H1 (cell line): ENCODE measurements at regions not wholly inside any gene's neighbourhood (a gene's known extent, or its start where the extent isn't known, plus 50 kb on each side); places are given as distances from the start of the nearest gene placed in this dataset.

Source experiments
- CTCF ChIA-PET: fragments of 300-600 bp; sonication (Branson Sonifier 250); formaldehyde crosslinking; loops from one replicate; lab custom pipeline; 2021; ENCODE audit not compliant: partially characterized antibody; lab: Charles Lee
- POLR2A ChIA-PET: fragments of 300-600 bp; sonication (Branson Sonifier 250); formaldehyde crosslinking; loops from one replicate; lab custom pipeline; 2021; ENCODE audit warnings: inconsistent platforms; ENCODE audit not compliant: partially characterized antibody; lab: Charles Lee
- DNase-seq, 2 experiments: peaks; one replicate each; pipeline versions ENCODE4 v3.0.0 to v3.0.0-alpha.2; 2010 to 2022; ENCODE audit warnings: low spot score in 2 of 2, low read depth in 1 of 2, mixed read lengths in 1 of 2
- FAIRE-seq: peaks from 2 replicates; lab custom pipeline; 2011; peaks lifted over from hg19 to GRCh38; lab: Jason Lieb, UNC
- H2AFZ ChIP-seq: 2 replicates; pipeline ENCODE4 v1.8.1; 2012; ENCODE audit warnings: low read length, inconsistent platforms
- H2AK5ac ChIP-seq: 2 replicates; pipeline ENCODE4 v1.6.1; 2013; ENCODE audit warnings: low read depth, low read length
- H2BK120ac ChIP-seq: replicated peaks from 2 replicates; pipeline ENCODE3; 2013; ENCODE audit warnings: low read depth, low read length, inconsistent platforms
- H2BK12ac ChIP-seq: 2 replicates; pipeline ENCODE4 v1.6.1; 2013; ENCODE audit warnings: low read depth, low read length
- H2BK15ac ChIP-seq: 2 replicates; pipeline ENCODE4 v1.6.1; 2013; ENCODE audit warnings: low read length
- H2BK20ac ChIP-seq: 2 replicates; pipeline ENCODE4 v1.6.1; 2013; ENCODE audit warnings: low read length
- H2BK5ac ChIP-seq: 2 replicates; pipeline ENCODE4 v1.6.1; 2013; ENCODE audit warnings: low read depth, low read length
- H3K14ac ChIP-seq: 2 replicates; pipeline ENCODE4 v1.6.1; 2013; ENCODE audit warnings: inconsistent platforms; ENCODE audit not compliant: insufficient read length
- H3K18ac ChIP-seq: 2 replicates; pipeline ENCODE4 v1.6.1; 2013; ENCODE audit warnings: low read length; ENCODE audit errors: extremely low read depth
- H3K23ac ChIP-seq: 2 replicates; pipeline ENCODE4 v1.6.1; 2013; ENCODE audit warnings: inconsistent platforms; ENCODE audit not compliant: insufficient read length
- H3K23me2 ChIP-seq: 2 replicates; pipeline ENCODE4 v1.6.1; 2013; ENCODE audit warnings: low read depth, low read length
- H3K27ac ChIP-seq: 2 replicates; pipeline ENCODE4 v1.6.1; 2011; ENCODE audit warnings: low read depth, low read length, inconsistent platforms
- H3K27me3 ChIP-seq, 4 experiments: replicated peaks in 1 of 4; 1 replicate in 1 of 4; 2 replicates in 3 of 4; pipeline versions ENCODE4 v1.6.1 to v1.8.1; 2011 to 2013; ENCODE audit warnings: low read length in 3 of 4, mild to moderate bottlenecking in 3 of 4, inconsistent platforms in 2 of 4, mixed read lengths in 2 of 4, moderate library complexity in 1 of 4; ENCODE audit not compliant: control insufficient read depth in 3 of 4, insufficient read depth in 3 of 4; ENCODE audit errors: extremely low read depth in 1 of 4
- H3K36me3 ChIP-seq, 4 experiments: 2 replicates each; pipeline versions ENCODE4 v1.6.1 to v1.8.1; 2011 to 2013; ENCODE audit warnings: mild to moderate bottlenecking in 4 of 4, low read length in 3 of 4, moderate library complexity in 2 of 4, control low read depth in 1 of 4, inconsistent platforms in 1 of 4; ENCODE audit not compliant: insufficient read depth in 4 of 4, control insufficient read depth in 2 of 4
- H3K4ac ChIP-seq: replicated peaks from 2 replicates; pipeline ENCODE3; 2013; ENCODE audit warnings: low read length, low read depth, mixed read lengths, inconsistent platforms; ENCODE audit not compliant: insufficient read length
- H3K4me1 ChIP-seq, 4 experiments: replicated peaks in 1 of 4; 1 replicate in 1 of 4; 2 replicates in 3 of 4; pipeline versions ENCODE4 v1.6.1 to v1.8.1; 2011 to 2013; ENCODE audit warnings: low read length in 3 of 4, inconsistent platforms in 2 of 4, mixed read lengths in 1 of 4; ENCODE audit not compliant: insufficient read depth in 4 of 4, control insufficient read depth in 3 of 4
- H3K4me2 ChIP-seq, 2 experiments: 2 replicates each; pipeline versions ENCODE4 v1.6.1 to v1.8.1; 2011 to 2013; ENCODE audit warnings: low read depth in 2 of 2, low read length in 2 of 2, control low read depth in 1 of 2, inconsistent platforms in 1 of 2, mild to moderate bottlenecking in 1 of 2; ENCODE audit not compliant: insufficient read depth in 1 of 2
- H3K4me3 ChIP-seq, 4 experiments: fragments of 200-600, 300-600 bp in 1 of 4; sonication (generic), shearing (Covaris generic), sonication (Bioruptor Twin) in 1 of 4; 2 replicates each; pipeline versions ENCODE4 v1.5.1 to v1.8.1; 2011 to 2016; ENCODE audit warnings: low read length in 4 of 4, low read depth in 3 of 4, control low read depth in 2 of 4, inconsistent platforms in 2 of 4, mild to moderate bottlenecking in 2 of 4, mixed read lengths in 1 of 4, moderate library complexity in 1 of 4; ENCODE audit not compliant: insufficient read depth in 2 of 4; ENCODE audit errors: extremely low read depth in 1 of 4
- H3K56ac ChIP-seq: replicated peaks from 2 replicates; pipeline ENCODE3; 2013; ENCODE audit warnings: low read depth, mild to moderate bottlenecking, mixed read lengths, low read length, inconsistent platforms; ENCODE audit not compliant: insufficient read length
- H3K79me1 ChIP-seq: 2 replicates; pipeline ENCODE4 v1.6.1; 2013; ENCODE audit warnings: low read depth, low read length, control low read depth
- H3K79me2 ChIP-seq, 2 experiments: 2 replicates each; pipeline versions ENCODE4 v1.6.1 to v1.8.1; 2012 to 2013; ENCODE audit warnings: low read length in 2 of 2, mild to moderate bottlenecking in 2 of 2, inconsistent platforms in 1 of 2; ENCODE audit not compliant: insufficient read depth in 2 of 2, control insufficient read depth in 1 of 2
- H3K9ac ChIP-seq, 4 experiments: replicated peaks in 1 of 4; 1 replicate in 1 of 4; 2 replicates in 3 of 4; pipeline versions ENCODE4 v1.6.1 to v1.8.1; 2011 to 2013; ENCODE audit warnings: low read depth in 3 of 4, low read length in 3 of 4, control low read depth in 2 of 4, mild to moderate bottlenecking in 2 of 4, moderate library complexity in 2 of 4, inconsistent platforms in 1 of 4; ENCODE audit errors: extremely low read depth in 1 of 4
- H3K9me3 ChIP-seq, 2 experiments: 2 replicates each; pipeline versions ENCODE4 v1.6.1 to v1.8.1; 2012 to 2013; ENCODE audit warnings: mild to moderate bottlenecking in 2 of 2, moderate library complexity in 2 of 2, control low read depth in 1 of 2, inconsistent platforms in 1 of 2, low read depth in 1 of 2, low read length in 1 of 2, mixed read lengths in 1 of 2; ENCODE audit not compliant: insufficient read depth in 2 of 2
- H4K20me1 ChIP-seq, 2 experiments: replicated peaks in 1 of 2; 2 replicates each; pipeline versions ENCODE3 to v1.8.1; 2011 to 2013; ENCODE audit warnings: inconsistent platforms in 2 of 2, low read length in 2 of 2, mild to moderate bottlenecking in 1 of 2; ENCODE audit not compliant: insufficient read depth in 2 of 2, control insufficient read depth in 1 of 2
- H4K5ac ChIP-seq: 2 replicates; pipeline ENCODE4 v1.6.1; 2013; ENCODE audit warnings: low read length, low read depth, mixed read lengths, inconsistent platforms; ENCODE audit not compliant: insufficient read length
- H4K8ac ChIP-seq: 2 replicates; pipeline ENCODE4 v1.8.0; 2013; ENCODE audit warnings: mild to moderate bottlenecking, moderate library complexity, low read length, inconsistent platforms; ENCODE audit not compliant: insufficient read depth; ENCODE audit errors: extremely low read depth
- H4K91ac ChIP-seq: replicated peaks from 2 replicates; pipeline ENCODE3; 2013; ENCODE audit warnings: low read length, mixed read lengths, inconsistent platforms; ENCODE audit not compliant: insufficient read length
- GTF2F1 ChIP-seq: IDR thresholded peaks from 2 replicates; pipeline ENCODE4 v1.6.1; 2012; ENCODE audit warnings: low read depth, low read length, improper control_type of control experiment, borderline replicate concordance
- SAP30 ChIP-seq: fragments of 300-600 bp; sonication (generic); IDR thresholded peaks from 2 replicates; pipeline ENCODE4 v1.7.1; 2012; ENCODE audit warnings: low read length, moderate library complexity, mild to moderate bottlenecking, inconsistent platforms; ENCODE audit not compliant: insufficient read depth, insufficient replicate concordance
- WGBS, 2 experiments: shearing (Covaris generic) in 1 of 2; methylation state at CpG; one replicate each; pipeline versions ENCODE4 v1.1.6 to v1.1.7; 2013 to 2015; ENCODE audit warnings: low lambda C conversion rate in 2 of 2, mixed read lengths in 2 of 2, inconsistent platforms in 1 of 2, low coverage in 1 of 2, missing lambda C conversion rate in 1 of 2; ENCODE audit not compliant: insufficient replicate concordance in 2 of 2, insufficient coverage in 1 of 2, insufficient read length in 1 of 2; ENCODE audit errors: extremely low coverage in 1 of 2, missing lambda C conversion rate in 1 of 2; 5-methylcytosine and 5-hydroxymethylcytosine counted together

DNA sequence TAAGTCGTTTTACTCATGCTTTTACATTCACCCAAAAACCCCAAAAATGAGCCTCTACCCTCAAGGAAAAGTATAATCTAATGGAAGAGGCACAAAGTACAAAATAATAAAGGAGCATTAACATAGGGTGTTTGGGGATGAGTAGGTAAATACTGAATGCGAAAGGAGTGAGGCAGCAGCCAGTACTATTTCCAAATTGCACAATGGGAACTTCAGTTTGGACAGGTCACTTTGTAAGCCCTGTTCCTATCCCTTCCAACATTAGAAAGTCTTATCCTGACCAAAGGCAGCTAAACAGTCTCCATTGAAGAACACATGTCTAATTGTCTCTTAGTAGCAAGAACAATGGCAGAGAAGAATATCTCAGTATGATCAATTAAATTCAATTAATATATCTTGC is 728.3 kb downstream of the GBE1 start (continued):
- no peak for TF ChIP-seq SAP30

DNA sequence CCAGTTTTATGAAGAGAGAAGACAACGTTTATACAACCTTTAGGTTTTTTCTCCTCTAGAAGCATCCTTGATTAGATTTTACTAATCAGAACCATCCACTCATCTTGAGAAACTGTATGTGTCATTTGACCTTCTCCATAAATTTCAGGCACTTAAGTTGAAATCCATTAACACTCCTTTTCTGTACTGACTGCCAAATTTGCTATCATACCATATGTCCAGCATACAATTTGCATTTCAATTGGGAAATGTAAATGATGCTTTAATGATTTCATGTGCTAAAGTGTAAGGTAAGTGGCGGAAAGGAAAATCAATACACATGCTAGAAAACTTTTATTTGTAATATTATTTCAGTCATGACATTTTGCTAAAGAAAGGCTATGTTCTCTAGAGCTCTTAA is 731.6 kb downstream of the GBE1 start:
- Histone ChIP-seq H3K27ac (no peak overlapping the region), H3K79me2 (no peaks in the 10 kb centered on the region), H3K4ac (no peak overlapping the region), H4K91ac (no peak overlapping the region), H3K23me2 (no peaks in the 10 kb centered on the region), H2AK5ac (no peak overlapping the region), H3K14ac (no peak overlapping the region), H3K4me2 (no peak overlapping the region), H3K36me3 (no peaks in the 10 kb centered on the region), H3K23ac (no peak overlapping the region), H2AFZ (no peak overlapping the region), H4K8ac (no peak overlapping the region), H3K27me3 (no peaks in the 10 kb centered on the region), H3K9ac (no peak overlapping the region), H3K4me1 (no peaks in the 10 kb centered on the region), H2BK120ac (no peak overlapping the region), H3K18ac (no peak overlapping the region), H3K9me3 (no peaks in the 10 kb centered on the region), H3K56ac (no peak overlapping the region), H3K4me3 (no peak overlapping the region), H2BK20ac (no peak overlapping the region), H3K79me1 (no peaks in the 10 kb centered on the region), H2BK12ac (no peak overlapping the region), H4K5ac (no peak overlapping the region), H2BK5ac (no peak overlapping the region), H2BK15ac (no peak overlapping the region), H4K20me1 (no peaks in the 10 kb centered on the region)
- no peak for TF ChIP-seq GTF2F1
- POLR2A ChIA-PET: no interaction called here
- WGBS, 2 experiments: 85% methylated on average over 2 of the region's 2 CpGs; no CpG with 5 or more reads in 1 of the 2 experiments
- DNase-seq (no peak), FAIRE-seq (no peak)
- CTCF ChIA-PET: no interaction called here
